ENCODE measurements at regions not wholly inside any gene's neighbourhood (a gene's known extent, or its start where the extent isn't known, plus 50 kb on each side); places are given as distances from the start of the nearest gene placed in this dataset.
"Not testable (repeated sequence)": the region's sequence is repeated elsewhere in the genome, so short reads cannot be mapped to it uniquely, and the experiment has no call there.

- no peak for DNase-seq
Observed at GRCh38 chr1:194073833-194074232, 887.4 kb upstream of the B3GALT2 start.

DNA sequence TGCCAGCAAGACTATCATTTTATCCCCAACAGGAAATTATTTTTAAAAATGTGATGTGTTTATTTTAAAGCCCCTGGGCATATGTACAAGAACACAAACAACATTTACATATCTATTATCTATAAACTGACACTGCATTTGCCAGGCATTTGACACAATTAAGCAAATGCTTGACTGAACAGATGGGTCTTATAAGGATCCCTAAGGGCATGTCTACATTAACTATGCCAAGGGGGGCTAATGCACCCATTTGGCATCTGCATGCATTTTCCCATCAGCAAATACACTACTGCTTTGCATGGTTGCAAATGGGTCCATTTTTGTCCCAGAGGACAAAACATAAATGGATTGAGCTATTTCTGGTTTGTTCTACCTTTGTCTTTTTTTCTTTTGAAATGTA is 884.8 kb upstream of the B3GALT2 start:
- peak; percentile 59 for DNase-seq

DNA sequence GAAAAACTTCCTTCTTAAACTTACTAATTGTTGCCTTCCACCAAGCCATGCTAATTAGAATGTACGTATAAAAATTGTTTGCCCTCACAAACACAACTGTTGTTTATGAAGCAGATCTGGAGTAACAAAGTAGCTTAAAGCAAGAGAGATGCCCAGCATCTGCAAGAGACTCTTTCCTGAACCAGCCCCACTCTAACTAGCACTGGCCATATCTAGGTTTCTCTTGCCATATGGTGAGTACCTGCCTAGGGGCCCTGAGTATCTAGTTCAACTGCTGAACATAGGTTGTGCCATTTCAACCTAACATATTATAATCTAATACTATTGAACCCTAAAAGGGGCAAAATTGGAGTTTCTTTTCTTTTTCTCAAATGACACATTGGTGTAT is 883.4 kb upstream of the B3GALT2 start:
- DNase-seq: no peak

GRCh38 chr1:194069168-194069830 is 882.9 kb upstream of the B3GALT2 start:
- no peak for DNase-seq

DNA sequence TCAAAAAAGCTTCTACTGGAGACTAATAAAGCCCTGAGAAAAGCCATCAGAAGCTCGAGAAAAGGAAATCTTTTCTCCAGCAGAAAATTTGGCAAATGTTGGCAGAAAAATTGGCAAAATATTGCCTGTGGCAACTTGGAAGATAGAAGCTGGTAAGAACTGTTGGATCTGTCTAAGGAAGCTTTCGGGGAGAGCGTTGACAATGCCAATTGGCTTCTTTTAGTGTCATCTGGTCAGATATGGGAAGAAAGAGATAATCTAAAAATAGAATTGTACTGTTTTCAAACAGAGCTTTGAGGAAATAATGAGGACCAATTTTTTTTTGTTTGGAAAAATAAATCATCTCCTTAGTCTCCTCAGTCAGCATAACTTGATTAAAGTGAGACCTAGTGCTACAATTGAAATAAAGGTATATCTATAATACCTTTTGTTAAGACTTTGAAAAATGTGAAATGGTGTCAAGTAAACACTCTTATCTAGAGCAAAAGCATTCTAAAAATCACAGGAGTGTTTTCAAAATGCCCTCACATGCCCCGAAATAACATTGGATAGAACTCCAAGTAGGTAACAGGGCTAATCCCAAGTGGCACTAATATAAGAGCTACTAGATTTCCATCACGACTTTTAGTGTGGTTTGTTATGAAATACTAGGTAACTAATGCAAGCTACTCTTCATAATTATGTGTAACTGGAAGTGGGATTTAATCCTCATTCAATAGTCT is 882.2 kb upstream of the B3GALT2 start:
- no peak for DNase-seq

- no peak for DNase-seq
Observed at GRCh38 chr1:194067772-194068171, 881.4 kb upstream of the B3GALT2 start.

DNA sequence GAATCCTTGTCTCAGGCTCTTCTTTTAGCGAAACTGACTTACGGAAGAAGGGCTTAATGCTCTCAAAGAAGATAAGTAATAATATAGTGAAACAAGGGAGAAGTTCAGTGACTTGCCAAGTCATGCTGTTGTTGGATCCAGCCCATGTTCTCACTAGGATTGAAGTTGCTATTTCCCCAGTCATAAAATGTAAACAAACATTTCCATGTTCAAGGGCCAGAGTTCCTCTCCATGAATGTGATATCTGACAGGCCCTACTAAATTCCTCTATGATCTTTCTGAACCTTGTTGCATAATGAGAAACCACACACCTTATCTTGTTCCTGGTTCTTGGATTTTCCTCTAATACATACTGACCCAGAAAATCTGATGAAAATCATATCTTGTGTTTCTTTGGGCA is 876.5 kb upstream of the B3GALT2 start:
- DNase-seq: no peak

DNA sequence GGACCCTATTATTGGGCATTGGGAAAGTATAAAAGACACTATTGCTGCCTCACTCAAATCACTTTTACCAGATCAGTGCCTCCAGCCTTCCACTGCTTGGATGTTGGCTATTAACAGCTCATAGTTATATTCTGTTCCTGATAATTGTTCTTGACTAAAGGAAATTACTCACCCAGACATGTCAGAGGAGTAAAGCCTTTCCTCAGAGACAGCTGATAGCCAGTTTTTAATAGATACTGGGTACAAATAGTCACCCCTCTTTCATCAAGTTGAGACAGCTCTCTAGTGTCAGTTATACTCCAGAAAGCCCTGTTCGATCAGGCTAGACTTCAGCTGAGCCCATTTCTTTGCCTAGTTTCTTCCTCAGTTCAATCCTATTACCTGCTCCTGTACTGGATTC is 876.1 kb upstream of the B3GALT2 start:
- no peak for DNase-seq

GRCh38 chr1:194060481-194060880 is 874.1 kb upstream of the B3GALT2 start:
- DNase-seq: no peak

- DNase-seq: not testable (repeated sequence)
Observed at GRCh38 chr1:194058268-194058667, 871.9 kb upstream of the B3GALT2 start.

- DNase-seq: no peak
Observed at GRCh38 chr1:194056169-194056568, 869.8 kb upstream of the B3GALT2 start.

GRCh38 chr1:194055536-194055935 is 869.1 kb upstream of the B3GALT2 start:
- no peak for DNase-seq

- no peak for DNase-seq
Observed at GRCh38 chr1:194052514-194053338, 866.3 kb upstream of the B3GALT2 start.

- DNase-seq: no peak
Observed at GRCh38 chr1:194047921-194048320, 861.5 kb upstream of the B3GALT2 start.

GRCh38 chr1:194047206-194047605 is 860.8 kb upstream of the B3GALT2 start:
- no peak for DNase-seq

DNA sequence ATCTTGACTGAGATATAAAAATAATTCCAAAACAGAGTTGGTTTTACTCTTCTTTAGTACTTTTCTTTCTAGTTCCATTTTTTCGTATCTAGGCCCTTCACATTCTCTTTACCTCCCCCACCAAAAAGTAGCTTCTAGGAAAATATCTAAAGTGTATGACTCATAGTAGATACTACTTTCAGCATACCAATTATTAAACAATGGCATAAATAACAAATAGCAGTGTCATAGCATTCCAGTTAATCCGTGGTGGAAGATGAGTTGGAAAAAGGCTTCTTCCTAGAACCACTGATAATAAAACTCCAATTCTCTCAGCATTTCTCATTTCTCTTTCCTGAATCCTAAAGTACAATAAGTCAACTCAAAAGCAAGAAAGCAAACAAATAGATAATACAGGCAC is 859.0 kb upstream of the B3GALT2 start:
- DNase-seq: no peak

DNA sequence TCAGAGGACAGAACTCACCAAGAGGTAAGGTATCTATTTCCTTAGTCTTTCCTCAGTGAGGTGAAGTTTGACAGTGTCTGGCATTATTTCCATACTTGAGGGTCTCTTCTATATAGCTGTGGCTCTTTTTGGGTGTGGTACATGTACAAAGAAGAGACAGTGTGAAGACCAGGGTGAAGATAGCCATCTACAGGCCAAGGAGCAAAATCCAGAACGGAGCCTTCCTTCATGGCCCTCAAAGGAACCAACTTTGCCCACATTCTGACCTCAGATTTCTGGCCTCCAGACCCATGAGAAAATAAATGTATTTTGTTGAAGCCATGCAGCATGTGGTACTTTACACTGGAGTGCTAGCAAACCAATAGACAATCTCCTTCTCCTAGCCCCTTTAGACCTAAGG is 858.5 kb upstream of the B3GALT2 start:
- DNase-seq: no peak

DNA sequence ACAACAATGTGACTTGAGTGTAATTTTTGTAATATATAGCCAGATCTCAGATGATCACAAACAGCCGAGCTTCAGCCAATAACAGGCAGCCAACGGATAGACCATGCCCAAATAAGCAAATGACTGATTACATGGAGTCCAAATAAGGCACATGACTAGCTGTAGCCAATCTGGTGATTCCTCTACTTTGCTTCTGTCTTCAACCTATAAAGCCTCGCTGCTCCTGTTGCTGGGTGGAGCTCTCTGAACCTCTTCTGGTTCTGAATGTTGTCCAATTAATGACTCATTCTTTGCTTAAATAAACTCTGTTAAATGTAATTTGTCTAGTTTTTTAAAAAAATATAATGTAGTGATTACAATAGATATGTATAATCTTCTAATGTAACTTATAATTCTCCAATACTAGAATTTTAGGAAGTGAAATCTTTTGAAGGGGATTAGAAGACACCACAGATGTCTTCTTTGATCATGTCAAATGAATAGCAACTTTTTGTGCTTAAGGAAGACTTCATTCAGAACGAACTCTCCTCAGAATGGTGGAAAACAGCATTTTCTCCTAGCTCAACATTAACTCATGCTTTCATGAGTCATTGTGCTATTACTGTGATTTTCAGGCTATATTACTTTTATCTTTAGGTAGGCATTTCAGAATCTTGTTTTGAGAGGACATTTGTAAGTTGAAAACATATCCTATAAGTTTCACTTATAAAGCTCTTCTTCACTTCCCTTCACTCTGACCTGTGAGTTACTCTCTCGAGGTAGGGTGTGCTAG is 857.8 kb upstream of the B3GALT2 start:
- no peak for DNase-seq

- DNase-seq: no peak
Observed at GRCh38 chr1:194042736-194043135, 856.3 kb upstream of the B3GALT2 start.

GRCh38 chr1:194040496-194040895 is 854.1 kb upstream of the B3GALT2 start:
- no peak for DNase-seq

GRCh38 chr1:194039578-194039977 is 853.2 kb upstream of the B3GALT2 start:
- DNase-seq: no peak

DNA sequence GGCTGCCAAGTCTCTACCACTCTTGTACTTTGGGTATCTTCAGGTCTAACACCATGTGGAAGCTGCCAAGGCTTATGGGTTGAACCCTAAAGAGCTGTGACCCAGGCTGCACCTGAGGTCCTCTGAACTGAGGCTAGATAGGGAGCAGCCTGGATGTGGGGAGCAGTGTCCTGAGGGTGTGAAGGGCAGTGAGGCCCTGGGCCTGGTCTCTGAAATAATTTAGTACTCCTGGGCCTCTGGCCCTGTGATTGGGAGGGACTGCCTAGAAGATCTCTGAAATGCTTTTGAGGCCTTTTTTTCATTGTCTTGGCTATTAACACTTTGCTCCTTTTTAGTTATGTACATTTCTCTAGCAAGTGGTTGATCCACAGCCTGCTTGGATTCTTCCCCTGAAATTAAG is 847.2 kb upstream of the B3GALT2 start:
- no peak for DNase-seq

- peak; percentile 14 for DNase-seq
Observed at GRCh38 chr1:194028002-194028401, 841.6 kb upstream of the B3GALT2 start.
